ENCODE measurements at regions not wholly inside any gene's neighbourhood (a gene's known extent, or its start where the extent isn't known, plus 50 kb on each side); places are given as distances from the start of the nearest gene placed in this dataset.
A peak's percentile ranks its signal among the peaks of the same experiment; 100 is the strongest.

DNA sequence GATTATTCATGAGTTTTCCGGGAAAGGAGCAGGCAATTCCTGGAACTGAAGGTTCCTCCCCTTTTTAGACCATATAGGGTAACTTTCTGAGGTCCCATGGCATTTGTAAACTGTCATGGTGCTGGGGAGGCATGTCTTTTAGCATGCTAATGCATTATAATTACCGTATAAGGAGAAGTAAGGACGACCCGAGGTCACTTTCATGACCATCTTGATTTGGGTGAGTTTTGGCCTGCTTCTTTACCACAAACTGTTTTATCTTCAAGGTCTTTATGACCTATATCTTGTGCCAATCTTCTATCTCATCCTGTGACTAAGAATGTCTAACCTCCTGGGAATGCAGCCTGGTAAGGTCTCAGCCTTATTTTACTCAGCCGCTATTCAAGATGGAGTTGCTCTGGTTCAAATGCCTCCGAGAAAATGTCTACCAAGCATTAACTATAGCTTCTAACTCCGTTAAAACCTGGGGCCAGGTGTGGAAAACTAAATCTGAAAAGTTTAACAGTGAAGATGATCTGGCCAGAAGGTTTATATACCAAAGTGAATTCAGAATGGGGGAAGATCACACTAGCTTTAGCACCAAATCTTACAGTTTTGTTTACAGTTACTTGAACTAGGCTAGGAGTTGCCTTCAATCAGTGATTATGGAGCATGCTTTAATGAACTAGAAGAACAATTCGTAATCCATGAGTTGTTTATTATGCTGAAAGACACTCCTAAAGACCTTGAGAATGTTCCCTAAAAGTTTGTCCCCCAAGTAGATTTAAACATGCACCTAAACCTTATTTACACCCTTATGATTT is 80.0 kb upstream of the TOP1 start (continued):
- TF ChIP-seq, protein P1, sequence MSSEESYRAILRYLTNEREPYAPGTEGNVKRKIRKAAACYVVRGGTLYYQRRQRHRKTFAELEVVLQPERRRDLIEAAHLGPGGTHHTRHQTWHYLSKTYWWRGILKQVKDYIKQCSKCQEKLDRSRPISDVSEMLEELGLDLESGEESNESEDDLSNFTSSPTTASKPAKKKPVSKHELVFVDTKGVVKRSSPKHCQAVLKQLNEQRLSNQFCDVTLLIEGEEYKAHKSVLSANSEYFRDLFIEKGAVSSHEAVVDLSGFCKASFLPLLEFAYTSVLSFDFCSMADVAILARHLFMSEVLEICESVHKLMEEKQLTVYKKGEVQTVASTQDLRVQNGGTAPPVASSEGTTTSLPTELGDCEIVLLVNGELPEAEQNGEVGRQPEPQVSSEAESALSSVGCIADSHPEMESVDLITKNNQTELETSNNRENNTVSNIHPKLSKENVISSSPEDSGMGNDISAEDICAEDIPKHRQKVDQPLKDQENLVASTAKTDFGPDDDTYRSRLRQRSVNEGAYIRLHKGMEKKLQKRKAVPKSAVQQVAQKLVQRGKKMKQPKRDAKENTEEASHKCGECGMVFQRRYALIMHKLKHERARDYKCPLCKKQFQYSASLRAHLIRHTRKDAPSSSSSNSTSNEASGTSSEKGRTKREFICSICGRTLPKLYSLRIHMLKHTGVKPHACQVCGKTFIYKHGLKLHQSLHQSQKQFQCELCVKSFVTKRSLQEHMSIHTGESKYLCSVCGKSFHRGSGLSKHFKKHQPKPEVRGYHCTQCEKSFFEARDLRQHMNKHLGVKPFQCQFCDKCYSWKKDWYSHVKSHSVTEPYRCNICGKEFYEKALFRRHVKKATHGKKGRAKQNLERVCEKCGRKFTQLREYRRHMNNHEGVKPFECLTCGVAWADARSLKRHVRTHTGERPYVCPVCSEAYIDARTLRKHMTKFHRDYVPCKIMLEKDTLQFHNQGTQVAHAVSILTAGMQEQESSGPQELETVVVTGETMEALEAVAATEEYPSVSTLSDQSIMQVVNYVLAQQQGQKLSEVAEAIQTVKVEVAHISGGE (CRISPR knock-in tag; IDR thresholded peaks at IDR 0.05), result peak in 1 of 3 experiments; percentile 93; a peak in 2 of 6 replicates
- 0 out of 2 replicates have a peak, but pooled peaks have one; percentile 19 for TF ChIP-seq RFX7 (CRISPR knock-in tag; IDR thresholded peaks at IDR 0.05)
- TF ChIP-seq FUS (optimal IDR thresholded peaks at IDR 0.05; ENCODE audit: low read depth, low read length), result no peak
- TF ChIP-seq PTBP1 (IDR thresholded peaks at IDR 0.05; ENCODE audit: low read depth, low read length), result no peak
- no peak for TF ChIP-seq BCOR (IDR thresholded peaks at IDR 0.05)
- TF ChIP-seq, protein P2, sequence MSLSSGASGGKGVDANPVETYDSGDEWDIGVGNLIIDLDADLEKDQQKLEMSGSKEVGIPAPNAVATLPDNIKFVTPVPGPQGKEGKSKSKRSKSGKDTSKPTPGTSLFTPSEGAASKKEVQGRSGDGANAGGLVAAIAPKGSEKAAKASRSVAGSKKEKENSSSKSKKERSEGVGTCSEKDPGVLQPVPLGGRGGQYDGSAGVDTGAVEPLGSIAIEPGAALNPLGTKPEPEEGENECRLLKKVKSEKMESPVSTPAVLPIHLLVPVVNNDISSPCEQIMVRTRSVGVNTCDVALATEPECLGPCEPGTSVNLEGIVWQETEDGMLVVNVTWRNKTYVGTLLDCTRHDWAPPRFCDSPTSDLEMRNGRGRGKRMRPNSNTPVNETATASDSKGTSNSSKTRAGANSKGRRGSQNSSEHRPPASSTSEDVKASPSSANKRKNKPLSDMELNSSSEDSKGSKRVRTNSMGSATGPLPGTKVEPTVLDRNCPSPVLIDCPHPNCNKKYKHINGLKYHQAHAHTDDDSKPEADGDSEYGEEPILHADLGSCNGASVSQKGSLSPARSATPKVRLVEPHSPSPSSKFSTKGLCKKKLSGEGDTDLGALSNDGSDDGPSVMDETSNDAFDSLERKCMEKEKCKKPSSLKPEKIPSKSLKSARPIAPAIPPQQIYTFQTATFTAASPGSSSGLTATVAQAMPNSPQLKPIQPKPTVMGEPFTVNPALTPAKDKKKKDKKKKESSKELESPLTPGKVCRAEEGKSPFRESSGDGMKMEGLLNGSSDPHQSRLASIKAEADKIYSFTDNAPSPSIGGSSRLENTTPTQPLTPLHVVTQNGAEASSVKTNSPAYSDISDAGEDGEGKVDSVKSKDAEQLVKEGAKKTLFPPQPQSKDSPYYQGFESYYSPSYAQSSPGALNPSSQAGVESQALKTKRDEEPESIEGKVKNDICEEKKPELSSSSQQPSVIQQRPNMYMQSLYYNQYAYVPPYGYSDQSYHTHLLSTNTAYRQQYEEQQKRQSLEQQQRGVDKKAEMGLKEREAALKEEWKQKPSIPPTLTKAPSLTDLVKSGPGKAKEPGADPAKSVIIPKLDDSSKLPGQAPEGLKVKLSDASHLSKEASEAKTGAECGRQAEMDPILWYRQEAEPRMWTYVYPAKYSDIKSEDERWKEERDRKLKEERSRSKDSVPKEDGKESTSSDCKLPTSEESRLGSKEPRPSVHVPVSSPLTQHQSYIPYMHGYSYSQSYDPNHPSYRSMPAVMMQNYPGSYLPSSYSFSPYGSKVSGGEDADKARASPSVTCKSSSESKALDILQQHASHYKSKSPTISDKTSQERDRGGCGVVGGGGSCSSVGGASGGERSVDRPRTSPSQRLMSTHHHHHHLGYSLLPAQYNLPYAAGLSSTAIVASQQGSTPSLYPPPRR (CRISPR knock-in tag; IDR thresholded peaks at IDR 0.05; ENCODE audit: borderline replicate concordance), result no peak
- TF ChIP-seq ESRRA (IDR thresholded peaks at IDR 0.05; ENCODE audit: borderline replicate concordance, low read depth), result peak; percentile 90
- no peak for TF ChIP-seq ZBED1 (IDR thresholded peaks at IDR 0.05)
- TF ChIP-seq TAF15 (IDR thresholded peaks at IDR 0.05; ENCODE audit: low read depth, low read length), result no peak
- TF ChIP-seq CREBBP (IDR thresholded peaks at IDR 0.05; ENCODE audit: low read depth, low read length), result no peak
- peak; percentile 87 for TF ChIP-seq HIVEP1 (CRISPR knock-in tag; IDR thresholded peaks at IDR 0.05)
- no peak for TF ChIP-seq NCOA1 (IDR thresholded peaks at IDR 0.05; ENCODE audit: low read depth)
- TF ChIP-seq, protein P3, sequence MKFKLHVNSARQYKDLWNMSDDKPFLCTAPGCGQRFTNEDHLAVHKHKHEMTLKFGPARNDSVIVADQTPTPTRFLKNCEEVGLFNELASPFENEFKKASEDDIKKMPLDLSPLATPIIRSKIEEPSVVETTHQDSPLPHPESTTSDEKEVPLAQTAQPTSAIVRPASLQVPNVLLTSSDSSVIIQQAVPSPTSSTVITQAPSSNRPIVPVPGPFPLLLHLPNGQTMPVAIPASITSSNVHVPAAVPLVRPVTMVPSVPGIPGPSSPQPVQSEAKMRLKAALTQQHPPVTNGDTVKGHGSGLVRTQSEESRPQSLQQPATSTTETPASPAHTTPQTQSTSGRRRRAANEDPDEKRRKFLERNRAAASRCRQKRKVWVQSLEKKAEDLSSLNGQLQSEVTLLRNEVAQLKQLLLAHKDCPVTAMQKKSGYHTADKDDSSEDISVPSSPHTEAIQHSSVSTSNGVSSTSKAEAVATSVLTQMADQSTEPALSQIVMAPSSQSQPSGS (CRISPR knock-in tag; IDR thresholded peaks at IDR 0.05), result no peak
- TF ChIP-seq ARID1B (IDR thresholded peaks at IDR 0.05), result no peak; the same call in 1 of the 2 replicates
- TF ChIP-seq KLF13 (tag; IDR thresholded peaks at IDR 0.05; ENCODE audit: borderline replicate concordance, low read depth), result peak; percentile 86
- TF ChIP-seq, protein P4, sequence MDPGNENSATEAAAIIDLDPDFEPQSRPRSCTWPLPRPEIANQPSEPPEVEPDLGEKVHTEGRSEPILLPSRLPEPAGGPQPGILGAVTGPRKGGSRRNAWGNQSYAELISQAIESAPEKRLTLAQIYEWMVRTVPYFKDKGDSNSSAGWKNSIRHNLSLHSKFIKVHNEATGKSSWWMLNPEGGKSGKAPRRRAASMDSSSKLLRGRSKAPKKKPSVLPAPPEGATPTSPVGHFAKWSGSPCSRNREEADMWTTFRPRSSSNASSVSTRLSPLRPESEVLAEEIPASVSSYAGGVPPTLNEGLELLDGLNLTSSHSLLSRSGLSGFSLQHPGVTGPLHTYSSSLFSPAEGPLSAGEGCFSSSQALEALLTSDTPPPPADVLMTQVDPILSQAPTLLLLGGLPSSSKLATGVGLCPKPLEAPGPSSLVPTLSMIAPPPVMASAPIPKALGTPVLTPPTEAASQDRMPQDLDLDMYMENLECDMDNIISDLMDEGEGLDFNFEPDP (CRISPR knock-in tag; IDR thresholded peaks at IDR 0.05), result 0 out of 2 replicates have a peak, but pooled peaks have one; percentile 53
- no peak for TF ChIP-seq LARP7 (IDR thresholded peaks at IDR 0.05)

Data from K562 (cell line).